ENCODE measurements at regions not wholly inside any gene's neighbourhood (a gene's known extent, or its start where the extent isn't known, plus 50 kb on each side); places are given as distances from the start of the nearest gene placed in this dataset.

DNA sequence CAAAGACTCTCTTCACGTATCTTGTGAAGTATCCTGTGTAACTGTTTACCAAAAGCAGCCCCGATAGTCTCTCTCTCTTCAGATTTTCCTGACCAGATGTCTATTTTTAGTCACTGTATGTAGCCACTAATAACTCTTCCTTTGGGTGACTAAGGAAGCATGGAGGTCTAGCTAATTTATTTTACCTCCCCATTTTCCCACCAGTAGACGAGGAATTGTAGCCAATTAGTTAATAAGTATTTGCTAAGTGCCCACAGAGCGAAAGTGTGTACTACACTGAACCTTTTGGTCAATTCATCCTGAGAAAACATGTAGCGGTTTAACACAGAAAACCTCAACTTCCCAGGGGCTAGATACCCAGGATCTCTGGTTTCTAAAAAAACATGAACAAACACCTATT, 180.6 kb downstream of the TBX18 start:
- no peak overlapping the region for H2AFZ ChIP-seq (ENCODE audit: low read length)
- H3K4me3 ChIP-seq (ENCODE audit: low read depth, low read length, poor library complexity, severe bottlenecking), result no peak overlapping the region
- H3K9me2 ChIP-seq (ENCODE audit: low read depth, low read length), result no peaks in the 10 kb centered on the region
- no peaks in the 10 kb centered on the region for H3K27me3 ChIP-seq (ENCODE audit: insufficient read depth, low read length)
- no peak for TF ChIP-seq CTCF (IDR thresholded peaks at IDR 0.05; ENCODE audit: low read length)
- TF ChIP-seq EZH2 (IDR thresholded peaks at IDR 0.05; ENCODE audit: borderline replicate concordance, low read length), result no peak
- H3F3A ChIP-seq (ENCODE audit: insufficient read depth, low read length), result no peaks in the 10 kb centered on the region
- no peaks in the 10 kb centered on the region for H4K20me1 ChIP-seq (ENCODE audit: insufficient read depth, low read length)
- no peak overlapping the region for H3K4me2 ChIP-seq (ENCODE audit: low read length)
- no peaks in the 10 kb centered on the region for H3K79me2 ChIP-seq (ENCODE audit: insufficient read depth, low read length)
- no peaks in the 10 kb centered on the region for H3K36me3 ChIP-seq (ENCODE audit: insufficient read depth, low read length)
- no peaks in the 10 kb centered on the region for H3K9me3 ChIP-seq (ENCODE audit: low read length)
- no peak overlapping the region for H3K9ac ChIP-seq (ENCODE audit: low read length)
- H3K27ac ChIP-seq (ENCODE audit: low read depth, low read length, poor library complexity, severe bottlenecking), result no peak overlapping the region
- no peaks in the 10 kb centered on the region for H3K4me1 ChIP-seq (ENCODE audit: insufficient read depth, low read length, severe bottlenecking)

GRCh38 chr6:84582997-84583396, 181.4 kb downstream of the TBX18 start:
- H3K36me3 ChIP-seq (ENCODE audit: insufficient read depth, low read length), result no peaks in the 10 kb centered on the region
- H3K4me3 ChIP-seq (ENCODE audit: low read depth, low read length, poor library complexity, severe bottlenecking), result no peak overlapping the region
- no peaks in the 10 kb centered on the region for H3K4me1 ChIP-seq (ENCODE audit: insufficient read depth, low read length, severe bottlenecking)
- no peak overlapping the region for H3K9ac ChIP-seq (ENCODE audit: low read length)
- H3F3A ChIP-seq (ENCODE audit: insufficient read depth, low read length), result no peaks in the 10 kb centered on the region
- no peaks in the 10 kb centered on the region for H3K9me2 ChIP-seq (ENCODE audit: low read depth, low read length)
- H3K79me2 ChIP-seq (ENCODE audit: insufficient read depth, low read length), result no peaks in the 10 kb centered on the region
- H2AFZ ChIP-seq (ENCODE audit: low read length), result no peak overlapping the region
- H4K20me1 ChIP-seq (ENCODE audit: insufficient read depth, low read length), result no peaks in the 10 kb centered on the region
- no peak overlapping the region for H3K4me2 ChIP-seq (ENCODE audit: low read length)
- no peak for TF ChIP-seq CTCF (IDR thresholded peaks at IDR 0.05; ENCODE audit: low read length)
- TF ChIP-seq EZH2 (IDR thresholded peaks at IDR 0.05; ENCODE audit: borderline replicate concordance, low read length), result no peak
- no peak overlapping the region for H3K27ac ChIP-seq (ENCODE audit: low read depth, low read length, poor library complexity, severe bottlenecking)
- H3K27me3 ChIP-seq (ENCODE audit: insufficient read depth, low read length), result no peaks in the 10 kb centered on the region
- H3K9me3 ChIP-seq (ENCODE audit: low read length), result no peaks in the 10 kb centered on the region

DNA sequence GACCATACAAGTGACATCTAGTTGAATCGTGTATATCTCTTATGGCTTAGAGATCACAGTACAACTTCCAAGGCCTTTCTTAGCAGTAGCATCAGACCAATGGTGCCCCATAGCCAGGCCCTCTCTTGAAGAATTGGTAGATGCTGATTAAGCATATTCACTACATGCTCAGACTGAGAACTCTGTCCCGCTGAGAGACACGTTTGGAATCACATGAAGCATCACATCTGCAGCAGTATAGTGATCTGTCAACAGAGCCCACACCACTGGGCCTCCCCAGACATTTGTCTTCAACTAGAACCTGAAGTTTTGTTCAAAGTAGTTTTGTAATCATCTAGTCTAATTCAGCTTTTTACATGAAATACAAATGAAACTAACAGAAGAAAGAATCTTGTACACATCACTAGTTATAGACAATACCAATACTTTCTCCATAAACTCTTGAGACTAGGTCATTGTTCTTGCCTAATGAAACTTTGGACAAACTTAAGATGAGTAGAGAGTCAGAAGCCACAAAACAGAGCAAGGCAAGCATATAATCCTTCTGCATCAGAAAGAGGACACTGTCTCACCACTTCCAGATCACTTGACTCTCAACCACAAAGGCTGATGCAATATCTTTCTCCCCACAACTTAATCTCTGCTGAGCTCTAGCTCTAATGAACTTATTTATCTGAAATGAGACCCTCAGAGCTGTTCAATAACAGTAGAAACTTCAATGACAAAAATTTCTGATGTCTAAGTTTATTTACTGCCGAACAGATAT, 182.7 kb downstream of the TBX18 start:
- Histone ChIP-seq H3K36me3 (ENCODE audit: insufficient read depth, low read length) (no peaks in the 10 kb centered on the region), H3K27ac (ENCODE audit: low read depth, low read length, poor library complexity, severe bottlenecking) (no peak overlapping the region), H3F3A (ENCODE audit: insufficient read depth, low read length) (no peaks in the 10 kb centered on the region), H3K9me2 (ENCODE audit: low read depth, low read length) (no peaks in the 10 kb centered on the region), H3K9ac (ENCODE audit: low read length) (no peak overlapping the region), H3K4me1 (ENCODE audit: insufficient read depth, low read length, severe bottlenecking) (no peaks in the 10 kb centered on the region), H4K20me1 (ENCODE audit: insufficient read depth, low read length) (no peaks in the 10 kb centered on the region), H3K4me3 (ENCODE audit: low read depth, low read length, poor library complexity, severe bottlenecking) (no peak overlapping the region), H3K4me2 (ENCODE audit: low read length) (no peak overlapping the region), H3K79me2 (ENCODE audit: insufficient read depth, low read length) (no peaks in the 10 kb centered on the region), H3K27me3 (ENCODE audit: insufficient read depth, low read length) (no peaks in the 10 kb centered on the region), H2AFZ (ENCODE audit: low read length) (no peak overlapping the region), H3K9me3 (ENCODE audit: low read length) (no peaks in the 10 kb centered on the region)
- TF ChIP-seq EZH2 (IDR thresholded peaks at IDR 0.05; ENCODE audit: borderline replicate concordance, low read length) (no peak), CTCF (IDR thresholded peaks at IDR 0.05; ENCODE audit: low read length) (no peak)
